A673 (cell line): ENCODE measurements at regions not wholly inside any gene's neighbourhood (a gene's known extent, or its start where the extent isn't known, plus 50 kb on each side); places are given as distances from the start of the nearest gene placed in this dataset.

Experiments
- BruUV-seq: library from RNA; stranded (reverse); fragments of 400-500 nt; replicated peaks from 2 replicates; lab custom pipeline; 2021; lab: Mats Ljungman, UMichigan
- CTCF ChIA-PET: fragments of 300-600 bp; sonication (Branson Sonifier 250); formaldehyde crosslinking; loops from one replicate; lab custom pipeline; 2022; ENCODE audit warnings: antibody characterized with exemption; lab: Charles Lee
- POLR2A ChIA-PET: fragments of 300-600 bp; sonication (Branson Sonifier 250); formaldehyde crosslinking; loops from one replicate; lab custom pipeline; 2022; ENCODE audit warnings: antibody characterized with exemption; ENCODE audit not compliant: low non-redundant PET; lab: Charles Lee
- DNase-seq: peaks from one replicate; pipeline ENCODE4 v3.0.0-alpha.2; 2015; ENCODE audit warnings: low spot score
- H3K27ac ChIP-seq: fragments of 200-600 bp; sonication (generic); 2 replicates; pipeline ENCODE4 v1.5.1; 2016; ENCODE audit warnings: mixed run types, low read depth, mild to moderate bottlenecking, mixed read lengths, antibody characterized with exemption, low read length; ENCODE audit not compliant: poor library complexity, severe bottlenecking
- H3K27me3 ChIP-seq: fragments of 200-600 bp; sonication (generic); replicated peaks from 2 replicates; pipeline ENCODE4 v1.6.1; 2017; ENCODE audit warnings: mixed run types, low read depth, mild to moderate bottlenecking, mixed read lengths, antibody characterized with exemption, low read length; ENCODE audit not compliant: insufficient read depth, poor library complexity
- H3K36me3 ChIP-seq: fragments of 200-600 bp; sonication (generic); 2 replicates; pipeline ENCODE4 v1.6.1; 2016; ENCODE audit warnings: mixed run types, mild to moderate bottlenecking, mixed read lengths, antibody characterized with exemption, low read length; ENCODE audit not compliant: insufficient read depth, poor library complexity, severe bottlenecking
- H3K4me1 ChIP-seq: fragments of 200-600 bp; sonication (generic); 2 replicates; pipeline ENCODE4 v1.6.1; 2017; ENCODE audit warnings: mixed run types, mild to moderate bottlenecking, mixed read lengths, antibody characterized with exemption, low read length; ENCODE audit not compliant: insufficient read depth, poor library complexity, severe bottlenecking
- H3K4me3 ChIP-seq: fragments of 200-600 bp; sonication (generic); 2 replicates; pipeline ENCODE4 v1.5.1; 2016; ENCODE audit warnings: low read depth, mixed run types, mild to moderate bottlenecking, mixed read lengths, low read length; ENCODE audit not compliant: poor library complexity, severe bottlenecking
- H3K9me3 ChIP-seq: fragments of 200-600 bp; sonication (generic); 2 replicates; pipeline ENCODE4 v1.6.1; 2016; ENCODE audit warnings: mixed run types, low read depth, mild to moderate bottlenecking, mixed read lengths, antibody characterized with exemption, low read length; ENCODE audit not compliant: poor library complexity, severe bottlenecking
- CTCF ChIP-seq: fragments of 300-800, 200-600 bp; sonication (generic); conservative IDR thresholded peaks from 2 replicates; pipeline ENCODE4 v1.5.1; 2017; ENCODE audit warnings: low read depth, mild to moderate bottlenecking, antibody characterized with exemption, low read length, moderate library complexity, mixed read lengths
- EZH2 ChIP-seq: fragments of 200-600 bp; sonication (generic); IDR thresholded peaks from 2 replicates; pipeline ENCODE4 v1.6.1; 2017; ENCODE audit warnings: borderline replicate concordance, low read depth, mild to moderate bottlenecking, mixed read lengths, antibody characterized with exemption, low read length; ENCODE audit not compliant: poor library complexity, severe bottlenecking
- intact Hi-C: fragments of 100-400 bp; cut with micrococcal nuclease; formaldehyde crosslinking; loops from one replicate; pipeline ENCODE4 v1.10.0; 2022; ENCODE audit not compliant: unreplicated experiment

- CTCF ChIA-PET: no interaction called here
- BruUV-seq: no TSS peak
- no peaks in the 10 kb centered on the region for H3K9me3 ChIP-seq
Measured at GRCh38 chr22:47626428-47627390, 864.3 kb downstream of the TBC1D22A start.

GRCh38 chr22:47625531-47626427, 863.3 kb downstream of the TBC1D22A start:
- TF ChIP-seq CTCF (no peak), EZH2 (no peak)
- ChIA-PET CTCF (no interaction called here), POLR2A (no interaction called here)
- H3K9me3 ChIP-seq: no peaks in the 10 kb centered on the region
- H3K4me3 ChIP-seq: no peak overlapping the region
- H3K4me1 ChIP-seq: no peaks in the 10 kb centered on the region
- H3K36me3 ChIP-seq: no peaks in the 10 kb centered on the region
- no TSS peak for BruUV-seq
- DNase-seq: no peak
- no peaks in the 10 kb centered on the region for H3K27me3 ChIP-seq
- intact Hi-C loops: no loop called here
- H3K27ac ChIP-seq: no peak overlapping the region

More at GRCh38 chr22:47626428-47627390, 864.3 kb downstream of the TBC1D22A start:
- Histone ChIP-seq H3K4me3 (no peak overlapping the region), H3K27ac (no peak overlapping the region), H3K27me3 (no peaks in the 10 kb centered on the region), H3K4me1 (no peaks in the 10 kb centered on the region), H3K36me3 (no peaks in the 10 kb centered on the region)
- TF ChIP-seq EZH2 (no peak), CTCF (no peak)
- DNase-seq: no peak
- POLR2A ChIA-PET: no interaction called here
- intact Hi-C loops: no loop called here

- Histone ChIP-seq H3K27me3 (no peaks in the 10 kb centered on the region), H3K4me1 (no peaks in the 10 kb centered on the region), H3K9me3 (no peaks in the 10 kb centered on the region), H3K36me3 (no peaks in the 10 kb centered on the region), H3K27ac (no peak overlapping the region), H3K4me3 (no peak overlapping the region)
- no TSS peak for BruUV-seq
- ChIA-PET POLR2A (no interaction called here), CTCF (no interaction called here)
- intact Hi-C loops: no loop called here
- TF ChIP-seq CTCF: no peak
- no peak for TF ChIP-seq EZH2
- no peak for DNase-seq
Measured at GRCh38 chr22:47625013-47625385, 862.5 kb downstream of the TBC1D22A start.
